ENCODE measurements at regions not wholly inside any gene's neighbourhood (a gene's known extent, or its start where the extent isn't known, plus 50 kb on each side); places are given as distances from the start of the nearest gene placed in this dataset.

- no peak overlapping the region for H3K27ac ChIP-seq
- no peak for TF ChIP-seq ZFX (IDR thresholded peaks at IDR 0.05)
- TF ChIP-seq, protein P1, sequence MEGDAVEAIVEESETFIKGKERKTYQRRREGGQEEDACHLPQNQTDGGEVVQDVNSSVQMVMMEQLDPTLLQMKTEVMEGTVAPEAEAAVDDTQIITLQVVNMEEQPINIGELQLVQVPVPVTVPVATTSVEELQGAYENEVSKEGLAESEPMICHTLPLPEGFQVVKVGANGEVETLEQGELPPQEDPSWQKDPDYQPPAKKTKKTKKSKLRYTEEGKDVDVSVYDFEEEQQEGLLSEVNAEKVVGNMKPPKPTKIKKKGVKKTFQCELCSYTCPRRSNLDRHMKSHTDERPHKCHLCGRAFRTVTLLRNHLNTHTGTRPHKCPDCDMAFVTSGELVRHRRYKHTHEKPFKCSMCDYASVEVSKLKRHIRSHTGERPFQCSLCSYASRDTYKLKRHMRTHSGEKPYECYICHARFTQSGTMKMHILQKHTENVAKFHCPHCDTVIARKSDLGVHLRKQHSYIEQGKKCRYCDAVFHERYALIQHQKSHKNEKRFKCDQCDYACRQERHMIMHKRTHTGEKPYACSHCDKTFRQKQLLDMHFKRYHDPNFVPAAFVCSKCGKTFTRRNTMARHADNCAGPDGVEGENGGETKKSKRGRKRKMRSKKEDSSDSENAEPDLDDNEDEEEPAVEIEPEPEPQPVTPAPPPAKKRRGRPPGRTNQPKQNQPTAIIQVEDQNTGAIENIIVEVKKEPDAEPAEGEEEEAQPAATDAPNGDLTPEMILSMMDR (conservative IDR thresholded peaks at IDR 0.05), result no peak
Observed at GRCh38 chr2:150787353-150788093, 300.1 kb upstream of the RND3 start.

GRCh38 chr2:150784389-150784788 is 296.9 kb upstream of the RND3 start:
- H3K27ac ChIP-seq, result no peak overlapping the region
- TF ChIP-seq, protein P1 (conservative IDR thresholded peaks at IDR 0.05), result no peak
- no peak for TF ChIP-seq ZFX (IDR thresholded peaks at IDR 0.05)

DNA sequence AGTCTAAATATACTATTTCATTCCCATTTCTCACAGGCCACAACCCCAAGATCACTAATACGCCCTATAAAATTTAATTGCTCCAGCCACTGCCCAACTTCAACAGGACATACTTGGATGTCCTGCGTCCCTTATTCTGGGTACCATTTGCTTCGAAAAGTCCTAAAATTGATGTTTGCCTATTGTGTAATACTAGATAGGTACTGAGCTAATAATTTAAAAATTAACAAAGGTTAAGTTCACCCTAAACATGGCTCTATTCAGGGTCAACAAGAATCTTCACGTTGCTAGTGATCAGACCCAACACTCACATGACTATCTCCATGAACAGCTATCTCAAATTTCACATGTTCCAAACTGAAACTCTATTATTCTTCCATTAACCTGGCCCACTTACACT is 296.4 kb upstream of the RND3 start:
- no peak for TF ChIP-seq ZFX (IDR thresholded peaks at IDR 0.05)
- TF ChIP-seq, protein P1 (conservative IDR thresholded peaks at IDR 0.05), result no peak
- no peak overlapping the region for H3K27ac ChIP-seq

DNA sequence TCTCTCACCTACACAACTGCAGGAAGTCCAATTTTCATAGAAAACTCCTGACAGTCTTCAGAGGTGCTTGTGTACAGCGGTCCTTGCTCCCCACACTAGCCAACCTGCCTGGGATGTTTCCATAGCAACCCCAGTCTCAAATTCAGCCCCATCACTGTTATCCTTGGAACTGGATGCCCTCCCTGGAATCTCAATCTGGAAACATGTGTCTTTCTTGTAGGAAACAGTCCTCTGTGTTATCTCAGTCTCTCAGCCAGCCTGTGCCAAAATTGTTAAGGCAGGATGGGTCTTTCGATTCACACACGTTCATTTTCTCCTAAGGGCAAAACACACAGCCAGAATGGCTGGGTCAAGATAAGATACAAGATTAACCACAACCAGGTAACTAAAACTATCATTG is 295.5 kb upstream of the RND3 start:
- no peak overlapping the region for H3K27ac ChIP-seq
- TF ChIP-seq ZFX (IDR thresholded peaks at IDR 0.05), result no peak
- TF ChIP-seq, protein P1 (conservative IDR thresholded peaks at IDR 0.05), result no peak

- TF ChIP-seq, protein P1 (conservative IDR thresholded peaks at IDR 0.05), result no peak
- no peak for TF ChIP-seq ZFX (IDR thresholded peaks at IDR 0.05)
- no peak overlapping the region for H3K27ac ChIP-seq
Observed at GRCh38 chr2:150782613-150783012, 295.1 kb upstream of the RND3 start.

GRCh38 chr2:150781142-150781541 is 293.7 kb upstream of the RND3 start:
- TF ChIP-seq, protein P1 (conservative IDR thresholded peaks at IDR 0.05), result no peak
- TF ChIP-seq ZFX (IDR thresholded peaks at IDR 0.05), result no peak
- H3K27ac ChIP-seq, result no peak overlapping the region

GRCh38 chr2:150778828-150779227 is 291.4 kb upstream of the RND3 start:
- TF ChIP-seq, protein P1 (conservative IDR thresholded peaks at IDR 0.05), result no peak
- no peak overlapping the region for H3K27ac ChIP-seq
